KMS-11 (cell line): ENCODE measurements at regions not wholly inside any gene's neighbourhood (a gene's known extent, or its start where the extent isn't known, plus 50 kb on each side); places are given as distances from the start of the nearest gene placed in this dataset.

Experiments used
- H2AFZ ChIP-seq: fragments of 200-600 bp; sonication (generic); 2 replicates; pipeline ENCODE4 v1.6.1; 2016; ENCODE audit warnings: antibody characterized with exemption, mixed run types, low read depth
- H3K27ac ChIP-seq: fragments of 200-600 bp; sonication (generic); 2 replicates; pipeline ENCODE4 v1.6.1; 2016; ENCODE audit warnings: mild to moderate bottlenecking, mixed run types
- H3K27me3 ChIP-seq: fragments of 200-600 bp; sonication (generic); 2 replicates; pipeline ENCODE4 v1.6.1; 2017; ENCODE audit warnings: mild to moderate bottlenecking, low read depth, mixed run types, moderate library complexity; ENCODE audit not compliant: insufficient read depth
- H3K36me3 ChIP-seq: fragments of 200-600 bp; sonication (generic); 2 replicates; pipeline ENCODE4 v1.6.1; 2017; ENCODE audit warnings: mild to moderate bottlenecking, mixed run types; ENCODE audit not compliant: insufficient read depth
- H3K4me1 ChIP-seq: fragments of 200-600 bp; sonication (generic); 2 replicates; pipeline ENCODE4 v1.6.1; 2016; ENCODE audit warnings: mild to moderate bottlenecking, low read depth, mixed run types; ENCODE audit not compliant: poor library complexity, severe bottlenecking
- H3K4me2 ChIP-seq: fragments of 200-600 bp; sonication (generic); 2 replicates; pipeline ENCODE4 v1.7.0; 2016; ENCODE audit warnings: mild to moderate bottlenecking, mixed run types
- H3K4me3 ChIP-seq: fragments of 200-600 bp; sonication (generic); IDR thresholded peaks from 2 replicates; pipeline ENCODE4 v1.6.1; 2017; ENCODE audit warnings: low read depth, low read length, mixed read lengths; ENCODE audit not compliant: insufficient read depth
- H3K79me2 ChIP-seq: fragments of 200-600 bp; sonication (generic); 2 replicates; pipeline ENCODE4 v1.6.1; 2016; ENCODE audit warnings: low read depth, mixed run types; ENCODE audit not compliant: insufficient read depth
- H3K9ac ChIP-seq: fragments of 200-600 bp; sonication (generic); 2 replicates; pipeline ENCODE4 v1.6.1; 2016; ENCODE audit warnings: mild to moderate bottlenecking, mixed run types
- H4K20me1 ChIP-seq: fragments of 200-600 bp; sonication (generic); 2 replicates; pipeline ENCODE4 v1.6.1; 2016; ENCODE audit warnings: mild to moderate bottlenecking, mixed run types; ENCODE audit not compliant: insufficient read depth
- CTCF ChIP-seq: fragments of 200-600 bp; sonication (generic); conservative IDR thresholded peaks from 2 replicates; pipeline ENCODE4 v1.6.1; 2017; ENCODE audit warnings: low read depth, mild to moderate bottlenecking, antibody characterized with exemption, low read length, moderate library complexity, mixed read lengths

GRCh38 chr1:8158995-8159394 lies 132.9 kb upstream of the ERRFI1 start:
- H2AFZ ChIP-seq, result no peak overlapping the region

GRCh38 chr1:8157765-8158164 lies 131.7 kb upstream of the ERRFI1 start:
- Histone ChIP-seq H3K27me3 (no peaks in the 10 kb centered on the region; the same call in 1 of the 2 replicates), H3K79me2 (no peaks in the 10 kb centered on the region), H2AFZ (no peak overlapping the region), H3K9ac (no peak overlapping the region), H3K4me1 (no peaks in the 10 kb centered on the region), H3K4me2 (no peak overlapping the region), H3K36me3 (no peaks in the 10 kb centered on the region), H3K4me3 (no peak overlapping the region), H3K27ac (no peak overlapping the region), H4K20me1 (no peaks in the 10 kb centered on the region)
- no peak for TF ChIP-seq CTCF

More at GRCh38 chr1:8158995-8159394, 132.9 kb upstream of the ERRFI1 start:
- Histone ChIP-seq H3K9ac (no peak overlapping the region), H3K79me2 (no peaks in the 10 kb centered on the region), H3K4me2 (0 out of 2 replicates have a peak overlapping the region, but pooled peaks have one; percentile 14), H3K36me3 (no peaks in the 10 kb centered on the region), H4K20me1 (no peaks in the 10 kb centered on the region), H3K27me3 (no peaks in the 10 kb centered on the region; the same call in 1 of the 2 replicates), H3K4me3 (no peak overlapping the region), H3K4me1 (no peaks in the 10 kb centered on the region), H3K27ac (no peak overlapping the region)
- TF ChIP-seq CTCF, result no peak

GRCh38 chr1:8155528-8156186 lies 129.5 kb upstream of the ERRFI1 start:
- H4K20me1 ChIP-seq, result no peaks in the 10 kb centered on the region
- H3K9ac ChIP-seq, result no peak overlapping the region
- H3K79me2 ChIP-seq, result no peaks in the 10 kb centered on the region
- no peak overlapping the region for H3K4me3 ChIP-seq
- no peak overlapping the region for H3K27ac ChIP-seq
- H3K4me2 ChIP-seq, result no peak overlapping the region
- no peaks in the 10 kb centered on the region for H3K4me1 ChIP-seq
- no peak for TF ChIP-seq CTCF
- no peaks in the 10 kb centered on the region; the same call in 1 of the 2 replicates for H3K27me3 ChIP-seq
- no peak overlapping the region for H2AFZ ChIP-seq
- no peaks in the 10 kb centered on the region for H3K36me3 ChIP-seq

- Histone ChIP-seq H3K4me1 (no peaks in the 10 kb centered on the region), H2AFZ (no peak overlapping the region), H3K9ac (no peak overlapping the region), H3K4me3 (no peak overlapping the region), H4K20me1 (no peaks in the 10 kb centered on the region), H3K27me3 (no peaks in the 10 kb centered on the region; the same call in 1 of the 2 replicates), H3K4me2 (no peak overlapping the region), H3K79me2 (no peaks in the 10 kb centered on the region), H3K36me3 (no peaks in the 10 kb centered on the region), H3K27ac (no peak overlapping the region)
- no peak for TF ChIP-seq CTCF
These were observed 128.5 kb upstream of the ERRFI1 start for GRCh38 chr1:8154621-8155052.
